Fibroblast of mammary gland (primary cell): ENCODE measurements at regions not wholly inside any gene's neighbourhood (a gene's known extent, or its start where the extent isn't known, plus 50 kb on each side); places are given as distances from the start of the nearest gene placed in this dataset.

Experiments used
- DNase-seq: peaks from one replicate; pipeline ENCODE4 v3.0.0-alpha.2; 2010; ENCODE audit warnings: low read depth
- H3K4me3 ChIP-seq: 2 replicates; pipeline ENCODE4 v1.5.1; 2011; ENCODE audit warnings: low read depth, mild to moderate bottlenecking, low read length, moderate library complexity; ENCODE audit not compliant: control insufficient read depth
- TF ChIP-seq, protein P1 (sequence below): conservative IDR thresholded peaks from 2 replicates; pipeline ENCODE4 v1.5.1; 2011; ENCODE audit warnings: low read depth, low read length, inconsistent platforms; ENCODE audit not compliant: control insufficient read depth, insufficient read depth

DNA sequence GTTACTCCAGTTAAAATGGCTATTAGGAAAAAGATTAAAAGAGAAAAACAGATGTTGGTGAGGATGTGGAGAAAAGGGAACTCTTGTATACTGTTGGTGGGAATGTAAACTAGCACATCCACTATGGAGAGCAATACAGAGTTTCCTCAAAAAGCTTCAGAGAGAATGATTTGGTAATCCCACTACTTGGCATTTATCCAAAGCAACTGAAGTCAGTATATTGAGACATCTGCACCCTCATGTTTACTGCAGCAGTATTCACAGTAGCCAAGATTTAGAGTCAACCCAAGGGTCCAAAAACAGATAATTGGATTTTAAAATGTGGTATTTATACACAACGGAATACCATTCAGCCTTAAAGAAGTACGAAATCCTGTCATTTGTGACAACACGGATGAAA lies 469.5 kb downstream of the QKI start:
- DNase-seq, result peak; percentile 39
- no peak overlapping the region for H3K4me3 ChIP-seq
- TF ChIP-seq, protein P1, sequence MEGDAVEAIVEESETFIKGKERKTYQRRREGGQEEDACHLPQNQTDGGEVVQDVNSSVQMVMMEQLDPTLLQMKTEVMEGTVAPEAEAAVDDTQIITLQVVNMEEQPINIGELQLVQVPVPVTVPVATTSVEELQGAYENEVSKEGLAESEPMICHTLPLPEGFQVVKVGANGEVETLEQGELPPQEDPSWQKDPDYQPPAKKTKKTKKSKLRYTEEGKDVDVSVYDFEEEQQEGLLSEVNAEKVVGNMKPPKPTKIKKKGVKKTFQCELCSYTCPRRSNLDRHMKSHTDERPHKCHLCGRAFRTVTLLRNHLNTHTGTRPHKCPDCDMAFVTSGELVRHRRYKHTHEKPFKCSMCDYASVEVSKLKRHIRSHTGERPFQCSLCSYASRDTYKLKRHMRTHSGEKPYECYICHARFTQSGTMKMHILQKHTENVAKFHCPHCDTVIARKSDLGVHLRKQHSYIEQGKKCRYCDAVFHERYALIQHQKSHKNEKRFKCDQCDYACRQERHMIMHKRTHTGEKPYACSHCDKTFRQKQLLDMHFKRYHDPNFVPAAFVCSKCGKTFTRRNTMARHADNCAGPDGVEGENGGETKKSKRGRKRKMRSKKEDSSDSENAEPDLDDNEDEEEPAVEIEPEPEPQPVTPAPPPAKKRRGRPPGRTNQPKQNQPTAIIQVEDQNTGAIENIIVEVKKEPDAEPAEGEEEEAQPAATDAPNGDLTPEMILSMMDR, result no peak

DNA sequence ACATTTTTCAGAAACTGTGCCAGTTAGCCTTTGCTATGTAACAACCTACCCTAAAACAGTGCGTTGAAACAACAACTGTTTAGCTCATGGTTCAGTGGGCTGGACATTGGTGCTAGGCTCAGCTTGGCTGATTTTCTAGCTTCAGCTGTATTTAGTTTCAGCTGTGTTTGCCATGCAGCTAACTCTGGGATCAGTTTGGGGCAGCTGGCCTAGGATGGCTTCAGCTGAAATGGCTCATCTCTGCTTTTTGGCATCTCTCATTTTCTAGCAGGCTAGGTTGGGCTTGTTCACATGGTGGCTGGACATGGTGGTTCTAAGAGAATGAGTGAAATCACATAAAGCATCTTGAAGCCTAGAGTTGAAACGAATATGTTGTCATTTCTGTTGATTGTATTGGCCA lies 464.2 kb downstream of the QKI start:
- DNase-seq, result no peak
- H3K4me3 ChIP-seq, result no peak overlapping the region
- TF ChIP-seq, protein P1, result no peak

DNA sequence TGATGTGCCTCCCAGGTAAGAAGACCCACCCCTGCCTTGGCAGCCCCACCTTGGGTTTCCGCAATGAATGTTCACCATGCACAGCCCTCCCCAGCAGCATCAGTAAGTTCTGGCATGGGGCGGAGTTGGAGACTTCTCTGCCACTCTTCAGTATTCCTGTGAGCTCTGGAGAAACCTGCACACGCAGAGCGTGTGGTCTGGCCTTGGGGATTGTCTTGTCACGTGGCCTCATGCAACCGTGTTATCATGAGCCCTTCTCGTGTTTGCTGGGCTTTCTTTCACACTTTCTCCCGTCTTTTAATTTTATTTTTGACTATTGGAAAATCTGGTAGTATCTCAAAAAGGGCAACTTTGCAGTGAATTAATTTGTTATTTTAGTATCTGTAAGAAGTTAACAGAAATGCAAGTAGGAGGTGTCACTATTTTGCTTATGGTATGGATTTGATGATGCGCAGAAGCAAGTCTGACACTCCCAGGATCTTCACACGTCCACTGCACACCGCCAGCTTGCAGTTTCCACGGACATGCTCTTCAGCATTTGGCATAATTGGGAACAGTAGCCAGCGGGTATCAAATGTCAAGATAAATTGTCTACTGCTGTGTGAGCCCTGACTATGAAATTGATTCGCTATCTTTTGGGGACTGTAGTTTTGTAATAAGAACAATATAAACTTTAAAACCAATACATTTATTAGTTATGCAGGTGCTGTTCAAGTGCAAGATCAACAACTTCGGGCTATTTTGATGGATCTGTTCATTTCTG lies 463.5 kb downstream of the QKI start:
- TF ChIP-seq, protein P1, result no peak
- no peak overlapping the region for H3K4me3 ChIP-seq
- no peak for DNase-seq

DNA sequence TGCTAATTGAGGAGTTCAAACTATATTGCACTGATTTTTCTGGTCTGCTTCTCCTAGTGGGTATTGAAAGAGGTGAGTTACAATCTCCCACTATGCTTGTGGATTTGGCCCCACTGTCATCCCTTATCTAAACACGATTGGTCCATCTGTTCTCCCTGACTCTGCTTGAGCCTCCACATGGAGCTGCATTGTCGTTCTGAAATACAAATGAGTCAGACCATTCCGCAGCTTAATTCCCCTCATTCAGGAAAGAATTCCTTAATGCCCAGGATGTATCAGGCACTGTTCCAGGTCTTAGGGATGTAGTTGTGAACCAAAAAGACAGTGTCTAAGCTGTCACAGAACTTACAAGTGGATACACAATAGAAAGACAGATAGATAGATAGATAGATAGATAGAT lies 461.9 kb downstream of the QKI start:
- DNase-seq, result no peak
- TF ChIP-seq, protein P1, result no peak
- no peak overlapping the region for H3K4me3 ChIP-seq

DNA sequence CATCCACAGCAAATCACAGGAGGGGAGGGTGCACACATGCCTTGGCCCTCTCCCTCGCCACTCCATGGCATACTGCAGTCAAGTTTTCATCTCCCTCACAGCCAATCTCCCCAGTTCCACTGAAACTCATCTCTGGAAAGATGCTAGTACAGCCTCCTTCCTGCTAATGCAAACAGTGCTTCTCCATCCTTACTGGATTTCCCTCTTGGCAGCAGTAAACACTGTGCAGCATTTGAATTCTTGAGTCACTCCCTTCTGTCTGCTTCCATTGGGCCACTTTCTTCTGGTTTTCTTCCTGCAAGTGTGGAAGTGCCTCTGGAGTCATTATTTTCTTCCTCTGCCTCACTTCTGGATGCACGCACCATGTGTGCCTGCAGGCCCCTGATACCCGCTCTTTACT lies 460.3 kb downstream of the QKI start:
- H3K4me3 ChIP-seq, result no peak overlapping the region
- TF ChIP-seq, protein P1, result no peak
- no peak for DNase-seq

DNA sequence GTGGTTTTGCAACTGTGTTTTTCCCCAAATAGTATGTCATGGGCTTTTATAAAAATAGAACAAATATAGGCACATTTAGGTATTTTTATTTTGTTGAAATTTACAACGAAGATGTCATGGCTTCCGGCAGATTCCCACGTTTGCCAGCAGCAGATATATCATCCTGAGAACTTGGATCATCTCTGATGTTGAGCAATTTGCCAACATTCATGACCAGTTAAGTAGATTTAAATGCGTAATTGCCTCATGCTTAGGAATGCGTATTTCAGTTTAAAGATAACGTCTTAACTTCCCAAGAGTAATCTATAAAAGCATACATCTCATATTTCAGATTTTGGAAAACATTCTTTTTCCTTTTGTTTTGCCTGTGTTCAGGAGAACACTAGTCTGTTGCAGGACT lies 457.8 kb downstream of the QKI start:
- DNase-seq, result peak; percentile 92
- no peak overlapping the region for H3K4me3 ChIP-seq
- TF ChIP-seq, protein P1, result no peak

DNA sequence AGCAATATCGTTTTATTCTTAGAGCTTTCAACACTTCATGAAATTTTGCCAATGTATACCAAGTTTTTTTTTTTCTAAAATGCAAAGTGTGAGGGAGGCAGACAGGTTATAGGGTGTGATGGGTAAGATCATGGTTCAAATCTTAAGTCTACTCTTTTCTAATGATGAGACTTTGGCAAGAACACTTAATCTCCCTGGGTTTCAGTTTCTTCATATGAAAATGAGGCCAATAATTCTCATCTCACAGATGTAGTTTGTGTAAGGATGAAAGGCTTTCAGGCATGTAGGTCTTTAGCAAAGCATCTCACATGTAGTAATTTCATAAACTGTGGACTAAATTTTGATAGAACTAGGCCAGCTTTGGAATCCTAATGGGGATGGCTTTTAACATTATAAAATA lies 457.1 kb downstream of the QKI start:
- no peak overlapping the region for H3K4me3 ChIP-seq
- DNase-seq, result no peak

More for the DNA sequence above, 457.1 kb downstream of the QKI start:
- TF ChIP-seq, protein P1, result no peak
